ENCODE measurements at regions not wholly inside any gene's neighbourhood (a gene's known extent, or its start where the extent isn't known, plus 50 kb on each side); places are given as distances from the start of the nearest gene placed in this dataset.
"Not testable (repeated sequence)": the region's sequence is repeated elsewhere in the genome, so short reads cannot be mapped to it uniquely, and the experiment has no call there.

DNA sequence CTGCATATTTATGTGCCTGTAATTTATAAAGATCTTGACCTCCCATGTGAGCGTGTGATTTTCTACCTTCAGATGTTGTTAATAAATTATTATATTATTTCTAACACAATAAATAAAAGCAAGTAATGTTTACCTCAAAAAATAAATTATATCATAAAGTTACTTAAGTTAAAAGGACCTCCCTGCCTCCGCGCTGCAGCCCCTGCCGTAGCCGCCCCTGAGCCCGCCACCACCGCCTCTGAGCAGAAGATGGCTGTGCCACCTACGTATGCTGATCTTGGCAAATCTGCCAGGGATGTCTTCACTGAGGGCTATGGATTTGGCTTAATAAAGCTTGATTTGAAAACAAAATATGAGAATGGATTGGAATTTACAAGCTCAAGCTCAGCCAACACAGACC lies 119.6 kb upstream of the BRWD3 start:
- DNase-seq (ENCODE audit: low read depth in 2 of 2): no peak

- DNase-seq (ENCODE audit: low read depth in 2 of 2): no peak
Observed at GRCh38 chrX:80917919-80918318, 108.2 kb upstream of the BRWD3 start.

DNA sequence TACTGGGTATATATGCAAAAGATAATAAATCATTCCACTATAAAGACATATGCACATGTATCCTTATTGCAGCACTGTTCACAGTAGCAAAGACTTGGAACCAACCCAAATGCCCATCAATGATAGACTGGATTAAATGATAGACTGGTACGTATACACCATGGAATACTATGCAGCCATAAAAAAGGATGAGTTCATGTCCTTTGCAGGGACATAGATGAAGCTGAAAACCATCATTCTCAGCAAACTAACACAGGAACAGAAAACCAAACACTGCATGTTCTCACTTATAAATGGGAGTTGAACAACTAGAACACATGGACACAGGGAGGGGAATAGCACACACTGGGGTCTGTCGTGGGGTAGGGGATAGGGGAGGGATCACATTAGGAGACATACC lies 102.7 kb upstream of the BRWD3 start:
- not testable (repeated sequence) for DNase-seq (ENCODE audit: low read depth in 2 of 2)

GRCh38 chrX:80879916-80880315 lies 70.2 kb upstream of the BRWD3 start:
- no peak for DNase-seq (ENCODE audit: low read depth in 2 of 2)

DNA sequence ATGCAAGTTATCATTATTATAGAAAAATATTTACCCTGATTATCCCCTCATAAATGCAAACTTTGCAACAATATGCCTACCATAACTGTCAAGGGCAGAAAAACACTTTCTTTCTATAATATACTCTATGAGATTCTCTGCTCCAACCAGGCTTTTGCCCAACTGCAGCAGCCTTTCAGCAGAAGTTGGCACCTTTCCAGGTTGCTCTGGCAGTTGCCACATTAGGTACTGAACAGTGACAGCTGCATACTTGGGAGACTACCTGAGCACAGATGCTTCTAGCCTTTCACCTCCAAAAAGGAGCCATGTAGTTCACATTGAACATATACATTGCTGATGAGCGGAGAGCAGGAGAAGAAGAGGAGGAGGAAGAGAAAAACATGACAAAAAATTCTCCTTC lies 69.5 kb upstream of the BRWD3 start:
- DNase-seq (ENCODE audit: low read depth in 2 of 2): no peak

DNA sequence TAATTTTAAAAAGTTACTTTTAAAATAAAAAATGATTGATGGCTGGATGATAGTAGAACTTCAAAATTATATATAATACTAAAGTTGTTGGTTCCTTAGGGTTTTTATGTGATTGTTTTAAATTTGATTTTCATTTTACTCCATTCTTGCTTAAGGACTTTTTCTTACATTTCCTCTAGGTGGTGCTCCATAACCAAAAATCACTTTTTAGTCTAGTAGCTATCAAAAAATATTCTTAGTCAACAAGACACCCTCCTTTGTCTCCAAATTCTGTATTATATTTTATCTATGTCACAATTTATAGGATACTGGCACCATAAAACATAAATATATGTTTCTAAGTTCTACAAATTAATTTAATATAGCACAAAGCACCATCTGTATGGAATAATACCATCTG lies 67.2 kb upstream of the BRWD3 start:
- peak; percentile 1 to 2 for DNase-seq (ENCODE audit: low read depth in 2 of 2)

All from fibroblast of skin of left biceps (primary cell).